Panc1 (cell line): ENCODE measurements at regions not wholly inside any gene's neighbourhood (a gene's known extent, or its start where the extent isn't known, plus 50 kb on each side); places are given as distances from the start of the nearest gene placed in this dataset.

Experiments
- ATAC-seq: fragments of 200-7000 bp; cut with Tn5 transposase; 2 replicates; pipeline ENCODE4 v1.9.1; 2020; ENCODE audit warnings: mild to moderate bottlenecking, moderate library complexity
- BruUV-seq: library from RNA; stranded (reverse); fragments of 400-500 nt; replicated peaks from 2 replicates; lab custom pipeline; 2021; lab: Mats Ljungman, UMichigan
- CTCF ChIA-PET: fragments of 300-600 bp; sonication (Branson Sonifier 250); formaldehyde crosslinking; loops from one replicate; lab custom pipeline; 2022; ENCODE audit warnings: antibody characterized with exemption; lab: Charles Lee
- POLR2A ChIA-PET: fragments of 300-600 bp; sonication (Branson Sonifier 250); formaldehyde crosslinking; loops from one replicate; lab custom pipeline; 2022; ENCODE audit warnings: antibody characterized with exemption; lab: Charles Lee
- DNase-seq: peaks from one replicate; pipeline ENCODE4 v3.0.0-alpha.2; 2010; ENCODE audit warnings: low read depth, low spot score
- H3K27ac ChIP-seq: 2 replicates; pipeline ENCODE4 v1.5.1; 2011; ENCODE audit warnings: mild to moderate bottlenecking, low read length, inconsistent platforms
- H3K27me3 ChIP-seq: fragments of 200-500 bp; sonication (Bioruptor generic); 2 replicates; pipeline ENCODE4 v1.6.0; 2014; ENCODE audit warnings: low read length, inconsistent platforms; ENCODE audit not compliant: control insufficient read depth, insufficient read depth
- H3K36me3 ChIP-seq: fragments of 200-500 bp; sonication (Bioruptor generic); 2 replicates; pipeline ENCODE4 v1.5.1; 2014; ENCODE audit warnings: inconsistent platforms, mild to moderate bottlenecking, low read length, moderate library complexity; ENCODE audit not compliant: control insufficient read depth, insufficient read depth
- H3K4me1 ChIP-seq: 2 replicates; pipeline ENCODE4 v1.5.1; 2011; ENCODE audit warnings: inconsistent platforms, mild to moderate bottlenecking, low read length, moderate library complexity; ENCODE audit not compliant: control insufficient read depth, insufficient read depth
- H3K4me3 ChIP-seq, 2 experiments: 2 replicates each; pipeline ENCODE4 v1.5.1; 2011 to 2012; ENCODE audit warnings: low read depth in 2 of 2, low read length in 2 of 2, mild to moderate bottlenecking in 2 of 2, inconsistent platforms in 1 of 2, moderate library complexity in 1 of 2
- H3K9me3 ChIP-seq: fragments of 200-500 bp; sonication (Bioruptor generic); 2 replicates; pipeline ENCODE4 v1.5.1; 2014; ENCODE audit warnings: low read depth, mild to moderate bottlenecking, inconsistent platforms, low read length, moderate library complexity; ENCODE audit not compliant: control insufficient read depth, insufficient read depth
- POLR2AphosphoS5 ChIP-seq: IDR thresholded peaks from 2 replicates; pipeline ENCODE4 v1.6.1; 2012; ENCODE audit warnings: mild to moderate bottlenecking, low read depth, low read length, moderate library complexity
- SIN3A ChIP-seq: IDR thresholded peaks from 2 replicates; pipeline ENCODE4 v1.6.1; 2012; ENCODE audit warnings: low read depth, mild to moderate bottlenecking, low read length, moderate library complexity, borderline replicate concordance; ENCODE audit not compliant: insufficient read depth
- TCF7L2 ChIP-seq: IDR thresholded peaks from 2 replicates; pipeline ENCODE4 v1.6.1; 2011; ENCODE audit warnings: mild to moderate bottlenecking, low read depth, low read length, inconsistent platforms
- in situ Hi-C: cut with HindIII; loops from 2 replicates; pipeline ENCODE4 v1.10.0; 2016; ENCODE audit warnings: low sequenced_read_pairs, low pct_unique_long_range_greater_than_20kb
- intact Hi-C: fragments of 100-400 bp; cut with micrococcal nuclease; formaldehyde crosslinking; loops from one replicate; pipeline ENCODE4 v1.10.0; 2022; ENCODE audit not compliant: unreplicated experiment
- TF ChIP-seq, protein P1 (sequence below): fragments of 450-650 bp; IDR thresholded peaks from 2 replicates; pipeline ENCODE4 v1.5.1; 2017; ENCODE audit warnings: mild to moderate bottlenecking
- TF ChIP-seq, protein P2 (sequence below), 2 experiments: IDR thresholded peaks; 2 replicates each; pipeline ENCODE4 v1.6.1; 2011 to 2012; ENCODE audit warnings: low read depth in 2 of 2, control low read depth in 1 of 2, low read length in 1 of 2, mild to moderate bottlenecking in 1 of 2, moderate library complexity in 1 of 2; ENCODE audit not compliant: insufficient read depth in 1 of 2

DNA sequence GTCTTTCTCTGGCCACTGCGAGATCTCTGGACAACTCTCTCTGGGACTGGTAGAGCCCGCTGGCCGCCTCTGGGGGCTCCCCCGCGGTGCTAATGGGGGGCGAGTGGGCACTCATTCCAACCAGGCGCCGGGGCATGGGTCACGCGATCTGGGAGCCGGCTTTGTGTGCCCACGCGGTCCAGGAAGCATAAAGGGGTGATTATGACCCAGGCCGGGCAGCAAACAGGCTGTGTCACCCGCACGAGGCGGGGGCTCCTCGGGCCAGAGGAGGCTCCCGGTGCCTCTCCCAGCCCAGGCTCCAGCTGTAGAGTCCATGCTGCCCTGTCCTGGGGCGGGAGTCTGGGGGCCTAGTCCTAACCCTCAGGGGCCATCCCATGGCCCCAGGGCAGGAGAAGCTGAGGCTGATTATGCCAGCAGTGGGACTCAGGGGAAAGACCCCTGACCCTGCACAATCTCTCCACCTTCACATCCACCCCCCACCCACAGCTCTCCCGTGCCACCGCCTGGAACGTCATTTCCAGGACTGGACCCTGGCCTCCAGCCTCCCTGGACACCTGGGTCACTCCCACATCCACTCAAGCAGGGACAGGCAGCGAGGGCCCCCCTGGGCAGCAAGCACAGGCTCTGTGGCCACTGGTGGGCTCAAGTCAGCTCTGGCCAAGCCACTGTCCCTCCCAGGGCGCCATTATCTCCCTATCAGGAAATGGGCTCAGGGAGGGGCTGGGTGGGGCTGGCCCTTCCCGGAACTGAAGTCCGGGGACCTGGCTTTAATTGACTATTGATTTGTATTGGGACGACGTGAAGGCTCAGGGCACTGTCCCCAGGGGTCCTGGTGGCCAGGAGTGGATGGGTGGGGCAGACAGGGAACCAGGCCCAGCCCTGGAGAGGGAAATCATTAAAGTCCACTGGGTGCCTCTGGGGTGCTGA is 50.0 kb downstream of the PTPRS start:
- in situ Hi-C loops = no loop called here
- ATAC-seq (no peak), DNase-seq (no peak)
- Histone ChIP-seq H3K4me3 (no peak overlapping the region), H3K4me1 (no peaks in the 10 kb centered on the region), H3K27ac (no peak overlapping the region), H3K27me3 (no peaks in the 10 kb centered on the region), H3K9me3 (no peaks in the 10 kb centered on the region), H3K36me3 (no peaks in the 10 kb centered on the region)
- BruUV-seq = no TSS peak
- POLR2A ChIA-PET = no interaction called here
- CTCF ChIA-PET = interaction anchor here (0.6 kb wide), 1 partner anchor 19 kb away, joined by 7 read pairs; no protein-coding TSS in a partner anchor
- TF ChIP-seq TCF7L2 = no peak
- TF ChIP-seq, protein P1, sequence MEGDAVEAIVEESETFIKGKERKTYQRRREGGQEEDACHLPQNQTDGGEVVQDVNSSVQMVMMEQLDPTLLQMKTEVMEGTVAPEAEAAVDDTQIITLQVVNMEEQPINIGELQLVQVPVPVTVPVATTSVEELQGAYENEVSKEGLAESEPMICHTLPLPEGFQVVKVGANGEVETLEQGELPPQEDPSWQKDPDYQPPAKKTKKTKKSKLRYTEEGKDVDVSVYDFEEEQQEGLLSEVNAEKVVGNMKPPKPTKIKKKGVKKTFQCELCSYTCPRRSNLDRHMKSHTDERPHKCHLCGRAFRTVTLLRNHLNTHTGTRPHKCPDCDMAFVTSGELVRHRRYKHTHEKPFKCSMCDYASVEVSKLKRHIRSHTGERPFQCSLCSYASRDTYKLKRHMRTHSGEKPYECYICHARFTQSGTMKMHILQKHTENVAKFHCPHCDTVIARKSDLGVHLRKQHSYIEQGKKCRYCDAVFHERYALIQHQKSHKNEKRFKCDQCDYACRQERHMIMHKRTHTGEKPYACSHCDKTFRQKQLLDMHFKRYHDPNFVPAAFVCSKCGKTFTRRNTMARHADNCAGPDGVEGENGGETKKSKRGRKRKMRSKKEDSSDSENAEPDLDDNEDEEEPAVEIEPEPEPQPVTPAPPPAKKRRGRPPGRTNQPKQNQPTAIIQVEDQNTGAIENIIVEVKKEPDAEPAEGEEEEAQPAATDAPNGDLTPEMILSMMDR = no peak
- TF ChIP-seq, protein P2, sequence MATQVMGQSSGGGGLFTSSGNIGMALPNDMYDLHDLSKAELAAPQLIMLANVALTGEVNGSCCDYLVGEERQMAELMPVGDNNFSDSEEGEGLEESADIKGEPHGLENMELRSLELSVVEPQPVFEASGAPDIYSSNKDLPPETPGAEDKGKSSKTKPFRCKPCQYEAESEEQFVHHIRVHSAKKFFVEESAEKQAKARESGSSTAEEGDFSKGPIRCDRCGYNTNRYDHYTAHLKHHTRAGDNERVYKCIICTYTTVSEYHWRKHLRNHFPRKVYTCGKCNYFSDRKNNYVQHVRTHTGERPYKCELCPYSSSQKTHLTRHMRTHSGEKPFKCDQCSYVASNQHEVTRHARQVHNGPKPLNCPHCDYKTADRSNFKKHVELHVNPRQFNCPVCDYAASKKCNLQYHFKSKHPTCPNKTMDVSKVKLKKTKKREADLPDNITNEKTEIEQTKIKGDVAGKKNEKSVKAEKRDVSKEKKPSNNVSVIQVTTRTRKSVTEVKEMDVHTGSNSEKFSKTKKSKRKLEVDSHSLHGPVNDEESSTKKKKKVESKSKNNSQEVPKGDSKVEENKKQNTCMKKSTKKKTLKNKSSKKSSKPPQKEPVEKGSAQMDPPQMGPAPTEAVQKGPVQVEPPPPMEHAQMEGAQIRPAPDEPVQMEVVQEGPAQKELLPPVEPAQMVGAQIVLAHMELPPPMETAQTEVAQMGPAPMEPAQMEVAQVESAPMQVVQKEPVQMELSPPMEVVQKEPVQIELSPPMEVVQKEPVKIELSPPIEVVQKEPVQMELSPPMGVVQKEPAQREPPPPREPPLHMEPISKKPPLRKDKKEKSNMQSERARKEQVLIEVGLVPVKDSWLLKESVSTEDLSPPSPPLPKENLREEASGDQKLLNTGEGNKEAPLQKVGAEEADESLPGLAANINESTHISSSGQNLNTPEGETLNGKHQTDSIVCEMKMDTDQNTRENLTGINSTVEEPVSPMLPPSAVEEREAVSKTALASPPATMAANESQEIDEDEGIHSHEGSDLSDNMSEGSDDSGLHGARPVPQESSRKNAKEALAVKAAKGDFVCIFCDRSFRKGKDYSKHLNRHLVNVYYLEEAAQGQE (IDR thresholded peaks at IDR 0.05; ENCODE audit: insufficient read depth in 1 of 2, low read depth in 2 of 2, low read length in 1 of 2) = no peak
- intact Hi-C loops = no loop called here

DNA sequence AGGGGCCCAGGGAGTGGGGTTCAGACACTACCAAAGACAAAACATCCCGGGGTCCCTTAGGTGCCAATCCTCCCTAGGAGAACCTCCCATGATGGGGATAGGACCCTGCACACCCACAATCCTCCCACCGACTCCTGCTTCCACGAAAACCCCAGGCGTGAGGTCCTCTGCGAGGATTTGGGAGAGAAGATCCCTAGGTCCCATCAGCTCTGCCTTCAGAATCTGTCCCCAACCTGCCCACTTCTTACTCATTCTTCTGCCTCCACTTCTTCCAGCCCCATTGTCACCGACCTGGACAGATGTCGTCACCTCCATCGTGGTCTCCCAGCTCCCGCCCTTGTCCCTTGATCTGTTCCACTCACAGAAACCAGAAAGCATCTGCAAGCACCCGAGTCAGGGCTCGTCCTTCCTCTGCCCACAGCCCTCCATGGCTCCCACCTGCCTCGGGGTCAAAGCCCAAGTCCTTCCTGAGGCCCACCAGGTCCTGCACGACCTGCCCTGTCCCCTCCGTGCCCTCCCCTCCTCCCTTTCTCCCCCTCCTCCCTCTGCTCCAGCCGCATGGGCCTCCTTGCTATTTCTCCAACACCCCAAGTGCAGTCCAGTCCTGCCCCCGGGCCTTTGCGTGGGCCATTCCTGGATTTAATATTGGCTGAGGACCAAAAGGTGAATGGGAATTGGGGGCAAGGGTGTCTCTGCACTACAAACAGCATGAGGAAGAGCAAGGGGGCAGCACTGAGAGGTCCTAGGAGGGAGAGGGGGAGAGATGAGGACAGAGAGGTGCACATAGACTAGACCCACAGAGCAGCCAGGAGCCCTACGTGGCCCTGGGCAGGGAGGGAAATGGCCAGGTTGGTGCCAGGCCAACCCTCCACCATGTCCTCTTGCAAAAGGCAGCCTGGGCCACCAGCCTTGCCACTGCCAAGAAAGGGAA is 51.3 kb downstream of the PTPRS start:
- intact Hi-C loops (no loop called here), in situ Hi-C loops (no loop called here)
- no peak for ATAC-seq
- BruUV-seq = no TSS peak
- POLR2A ChIA-PET = no interaction called here
- Histone ChIP-seq H3K36me3 (no peaks in the 10 kb centered on the region), H3K4me3 (no peak overlapping the region), H3K4me1 (no peaks in the 10 kb centered on the region), H3K27me3 (no peaks in the 10 kb centered on the region), H3K9me3 (no peaks in the 10 kb centered on the region), H3K27ac (no peak overlapping the region)
- CTCF ChIA-PET = no interaction called here
- no peak for TF ChIP-seq POLR2AphosphoS5
- TF ChIP-seq SIN3A = no peak
- TF ChIP-seq, protein P1 = no peak
- no peak for TF ChIP-seq TCF7L2
- TF ChIP-seq, protein P2 (IDR thresholded peaks at IDR 0.05; ENCODE audit: insufficient read depth in 1 of 2, low read depth in 2 of 2, low read length in 1 of 2) = no peak
- DNase-seq = no peak
